KG1 (cell line): ENCODE measurements at regions not wholly inside any gene's neighbourhood (a gene's known extent, or its start where the extent isn't known, plus 50 kb on each side); places are given as distances from the start of the nearest gene placed in this dataset.
"Not testable (repeated sequence)": the region's sequence is repeated elsewhere in the genome, so short reads cannot be mapped to it uniquely, and the experiment has no call there.

Experiments
- DNase-seq: peaks from one replicate; lab custom pipeline; 2025; lab: John Stamatoyannopoulos, UW

DNA sequence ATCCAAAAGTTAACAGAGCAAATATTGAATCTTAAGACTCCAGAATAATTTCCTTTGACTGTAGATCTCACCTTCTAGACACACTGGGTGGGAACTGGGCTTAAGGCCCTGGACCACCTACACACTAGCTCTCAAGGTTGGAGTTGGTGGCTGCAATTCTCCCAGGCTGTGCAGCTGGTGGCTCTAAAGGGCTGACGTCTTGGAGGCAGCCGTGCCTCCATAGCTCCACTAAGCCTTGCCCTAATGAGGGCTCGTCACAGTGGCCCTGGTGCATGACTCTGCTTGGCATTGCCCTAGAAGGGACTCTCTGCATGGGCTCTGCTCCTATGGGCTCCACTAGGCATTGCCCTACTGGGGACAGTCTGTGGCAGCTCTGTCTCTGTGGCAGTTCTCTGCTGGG, 1005.2 kb downstream of the CCSER2 start:
- DNase-seq, result no peak

DNA sequence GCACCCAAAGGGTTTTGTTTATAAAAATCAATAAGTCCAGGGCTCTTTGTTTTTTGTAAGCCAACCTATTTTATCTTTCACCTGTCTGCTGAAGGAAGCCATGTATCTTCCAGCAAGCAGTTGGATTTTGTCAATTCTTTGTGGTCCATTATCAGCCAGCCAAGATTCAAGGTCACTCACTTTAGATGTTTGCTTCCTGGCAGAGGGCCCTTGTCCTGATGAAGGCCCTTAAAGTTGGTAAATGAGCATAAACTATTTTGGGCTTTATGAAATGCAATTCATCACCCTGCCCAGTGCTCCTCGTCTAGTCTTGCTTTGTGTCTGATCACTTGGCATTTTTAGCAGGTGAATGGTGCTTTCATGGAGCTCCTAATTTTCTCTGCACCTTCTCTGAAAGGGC, 1004.2 kb downstream of the GRID1 start:
- no peak for DNase-seq

DNA sequence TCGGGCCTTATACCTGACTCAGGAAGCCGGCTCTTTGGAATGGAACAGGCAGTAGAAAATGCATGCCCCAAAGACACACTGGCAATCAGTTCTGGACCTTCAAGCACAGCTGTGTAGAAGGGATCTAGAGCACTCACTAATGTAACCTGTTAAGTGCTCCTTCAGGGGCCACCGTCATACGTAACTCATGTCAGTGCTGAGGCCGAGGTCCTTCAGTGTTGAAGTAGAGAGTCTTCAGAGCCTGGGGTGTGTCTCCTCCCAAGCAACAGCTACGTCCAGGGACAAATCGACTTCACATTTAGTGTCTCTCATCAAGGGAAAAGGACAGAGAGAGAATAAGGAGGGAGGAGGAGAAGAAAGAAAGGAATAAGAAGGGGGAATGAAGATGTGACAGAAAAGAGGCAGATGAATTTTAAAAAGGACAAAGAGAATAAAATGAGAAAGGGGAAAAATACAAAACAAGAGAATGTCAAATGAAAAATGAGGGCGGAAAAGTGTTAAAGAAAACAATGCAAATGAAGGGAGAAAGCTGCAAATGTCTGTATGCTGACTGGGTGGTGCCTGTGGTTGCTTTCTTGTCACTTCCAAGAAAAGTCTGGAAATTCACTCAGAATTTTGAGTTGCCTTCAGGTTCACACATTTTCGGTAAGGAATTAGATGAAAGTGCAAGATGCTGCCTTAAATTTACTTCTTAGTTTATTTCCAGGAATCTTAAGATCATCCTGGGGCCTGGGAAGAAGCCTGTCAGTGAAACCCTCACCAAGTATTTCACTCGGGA, 989.4 kb downstream of the GRID1 start:
- no peak for DNase-seq

DNA sequence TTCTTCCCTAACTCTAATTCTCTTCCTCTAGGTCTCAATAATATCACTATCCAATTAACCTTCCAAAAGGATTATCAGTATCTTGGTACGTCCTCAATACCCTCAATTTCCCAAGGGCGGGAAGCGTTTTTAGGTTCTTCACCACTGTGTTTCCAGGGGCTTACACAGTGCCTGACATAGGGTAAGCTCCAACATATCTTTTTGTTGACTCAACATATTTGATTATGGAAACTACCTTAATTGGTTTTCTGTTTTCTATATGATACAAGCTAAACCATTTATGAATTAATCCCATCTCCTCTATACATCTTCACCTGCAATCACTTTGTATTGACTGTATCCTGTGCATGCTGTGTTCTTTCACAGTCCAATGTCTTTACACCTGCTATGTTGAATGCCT, 987.3 kb downstream of the GRID1 start:
- no peak for DNase-seq

DNA sequence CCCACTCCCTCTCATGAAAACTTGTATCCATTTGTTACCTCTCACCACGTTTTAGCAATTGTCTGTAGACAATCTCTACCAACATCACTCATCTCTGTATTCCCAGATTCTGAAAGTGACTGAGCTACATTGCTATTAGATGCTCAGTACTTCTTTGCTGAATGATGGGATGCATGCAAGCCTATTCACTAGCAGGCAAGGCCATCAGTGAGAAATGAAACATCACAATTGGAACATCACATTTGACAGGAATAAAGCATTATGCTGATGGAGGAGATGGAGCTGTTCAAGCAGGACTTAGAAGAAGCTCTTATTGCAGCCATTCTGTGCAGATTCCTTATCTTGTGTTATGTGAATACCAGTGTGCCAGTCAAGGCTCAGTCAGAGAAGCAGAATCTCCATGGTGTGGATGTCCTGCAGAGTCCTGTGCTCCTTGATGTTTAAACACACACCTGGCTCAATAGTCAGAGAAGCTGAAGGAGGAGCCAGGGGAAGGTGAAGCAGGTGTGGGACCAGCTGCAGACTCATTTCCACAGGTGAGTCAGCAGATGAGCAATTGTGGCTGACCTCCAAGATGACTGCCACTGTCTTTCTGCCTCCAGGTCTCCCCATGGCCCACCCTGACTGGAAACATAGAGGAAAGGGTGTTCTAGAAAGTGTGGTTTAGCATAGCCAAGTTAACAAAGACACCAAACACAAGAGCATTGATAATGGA, 965.5 kb downstream of the GRID1 start:
- no peak for DNase-seq

DNA sequence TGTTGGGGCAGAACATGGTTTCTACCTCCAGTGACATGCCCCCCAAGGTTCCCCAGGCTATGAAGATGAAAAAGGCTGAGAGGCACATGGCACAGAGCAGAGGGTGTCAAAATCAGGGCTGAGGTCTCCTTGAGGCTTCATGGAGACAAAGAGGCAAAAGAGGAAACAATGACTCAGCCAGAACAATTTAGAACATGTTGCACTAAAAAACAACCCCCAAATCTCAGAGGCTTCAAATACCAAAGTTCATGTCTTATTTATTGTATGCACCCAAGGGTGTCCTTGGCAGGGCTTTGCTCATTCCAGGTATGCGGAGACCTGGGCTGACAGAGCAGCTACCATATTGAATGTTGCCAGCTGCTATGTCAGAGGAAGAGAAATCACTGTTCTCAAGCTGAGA, 964.1 kb downstream of the GRID1 start:
- DNase-seq, result no peak

DNA sequence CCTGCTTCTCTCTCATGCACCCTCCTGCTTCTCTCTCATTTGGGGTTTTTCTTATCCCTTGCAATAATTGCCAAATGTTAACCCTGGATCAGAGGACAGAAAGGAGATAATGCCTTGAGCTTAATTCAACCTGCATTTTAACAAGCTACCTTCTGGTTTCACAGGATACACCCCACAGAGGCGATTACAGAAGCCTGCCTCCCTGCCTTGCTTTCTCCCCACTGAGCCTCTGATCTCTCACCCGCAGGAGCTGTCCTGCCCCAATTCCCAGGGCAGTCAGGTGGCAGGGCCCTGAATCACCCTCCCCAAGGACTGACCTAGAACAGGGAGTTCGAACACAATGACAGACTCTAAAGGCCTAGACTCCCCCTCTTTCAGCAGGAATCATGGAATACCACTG, 959.5 kb downstream of the GRID1 start:
- no peak for DNase-seq

DNA sequence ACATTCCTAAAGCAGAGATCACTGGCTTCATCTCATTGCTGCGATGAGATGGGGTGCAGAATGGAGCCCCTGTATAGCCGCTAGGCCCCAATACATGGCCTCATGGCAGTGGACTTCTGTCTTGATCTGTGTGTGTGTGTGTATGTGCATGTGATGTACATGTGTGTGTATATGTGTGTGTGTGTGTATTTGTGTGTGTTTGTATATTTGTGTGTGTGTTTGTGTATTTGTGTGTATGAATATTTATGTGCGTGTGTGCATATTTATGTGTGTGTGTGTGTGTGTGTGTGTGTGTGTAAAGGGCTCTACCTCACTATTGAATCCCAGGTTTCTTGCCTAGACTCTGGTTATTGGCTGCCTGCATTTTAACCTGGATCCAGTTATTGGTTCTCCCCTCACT, 958.2 kb downstream of the GRID1 start:
- DNase-seq, result no peak

DNA sequence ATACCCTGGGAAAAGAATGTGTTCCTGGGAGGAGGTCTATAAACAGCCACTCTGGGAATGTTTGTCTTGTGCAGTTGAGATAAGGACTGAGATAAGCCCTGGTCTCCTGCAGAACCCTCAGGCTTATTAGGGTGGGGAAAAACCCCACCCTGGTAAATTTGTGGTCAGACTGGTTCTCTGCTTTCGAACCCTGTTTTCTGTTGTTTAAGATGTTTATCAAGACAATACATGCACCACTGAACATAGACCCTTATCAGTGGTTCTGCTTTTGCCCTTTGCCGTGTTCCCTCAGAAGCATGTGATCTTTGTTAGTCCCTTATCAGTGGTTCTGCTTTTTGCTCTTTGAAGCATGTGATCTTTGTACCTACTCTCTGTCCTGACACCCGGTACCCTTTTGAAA, 956.0 kb downstream of the GRID1 start:
- DNase-seq, result not testable (repeated sequence)

DNA sequence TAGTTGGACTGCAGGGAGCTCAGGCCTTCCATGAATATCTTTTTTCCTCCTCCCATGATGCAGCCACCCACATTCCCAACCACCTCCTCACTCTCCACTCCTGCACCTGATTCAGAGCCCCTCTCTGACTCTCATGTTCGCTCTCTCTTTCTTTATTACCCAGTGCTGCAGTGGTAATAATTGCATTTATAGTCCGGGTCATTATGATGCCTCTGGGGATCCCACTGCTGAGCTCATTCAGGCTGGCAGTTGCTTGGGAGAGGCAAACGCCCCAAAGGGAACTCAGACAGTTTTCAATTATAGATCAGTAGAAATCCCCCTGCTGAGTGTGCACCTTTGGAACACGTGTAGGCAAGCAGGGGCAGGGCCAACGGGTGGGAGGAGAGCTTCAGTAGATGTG, 953.0 kb downstream of the GRID1 start:
- DNase-seq, result no peak

DNA sequence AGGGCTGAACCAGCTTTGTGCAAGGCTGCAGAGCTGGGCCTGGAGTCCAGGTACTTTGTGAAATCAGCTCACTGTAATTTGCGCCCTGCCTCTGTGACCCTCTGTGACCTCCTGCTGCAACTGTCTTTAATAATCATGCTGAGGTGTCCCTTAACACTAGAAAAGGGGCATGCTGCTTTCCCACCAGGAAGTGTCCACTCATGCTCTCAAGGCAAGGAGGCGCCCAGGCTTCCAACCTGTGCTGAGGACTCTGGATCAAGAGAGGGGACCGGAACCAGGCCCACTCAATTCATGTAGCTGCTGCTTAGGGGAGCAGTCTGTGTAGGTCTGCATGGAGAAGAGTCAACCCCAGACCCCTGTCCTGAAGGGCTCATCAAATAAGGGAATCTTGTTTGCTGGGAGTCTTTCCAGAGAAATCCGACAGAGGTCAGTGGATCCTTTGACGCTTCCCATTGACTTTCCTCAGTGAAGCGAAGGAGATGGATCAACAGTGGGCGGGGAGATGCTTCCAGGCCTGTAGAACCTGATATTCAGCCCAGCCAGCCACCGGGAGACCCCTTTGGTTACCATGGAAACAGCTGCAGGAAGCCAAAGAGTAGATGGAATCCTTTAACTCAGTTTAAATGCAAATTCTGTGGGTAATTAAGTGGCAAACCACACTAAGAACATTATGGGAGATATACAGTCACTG, 945.9 kb downstream of the GRID1 start:
- DNase-seq, result no peak

DNA sequence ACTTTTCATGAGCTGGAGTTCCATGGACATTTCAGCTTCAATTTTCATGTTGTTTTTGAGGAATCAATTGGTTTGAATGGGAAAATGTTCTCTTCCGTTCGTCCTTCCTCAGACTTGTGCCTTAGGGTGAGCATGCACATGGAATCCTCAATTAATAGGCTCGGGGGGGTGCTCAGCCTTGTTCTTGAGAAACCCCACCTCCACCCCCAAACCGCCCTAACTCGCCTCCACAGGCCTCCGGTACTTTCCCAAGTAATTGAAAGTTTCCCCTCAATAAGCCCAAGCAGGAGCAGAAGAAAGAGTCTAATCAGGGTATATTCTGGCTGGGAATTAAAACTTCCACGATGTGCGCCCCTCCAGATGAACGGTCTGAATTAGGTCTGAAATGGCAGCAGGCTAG, 945.2 kb downstream of the GRID1 start:
- DNase-seq, result no peak

DNA sequence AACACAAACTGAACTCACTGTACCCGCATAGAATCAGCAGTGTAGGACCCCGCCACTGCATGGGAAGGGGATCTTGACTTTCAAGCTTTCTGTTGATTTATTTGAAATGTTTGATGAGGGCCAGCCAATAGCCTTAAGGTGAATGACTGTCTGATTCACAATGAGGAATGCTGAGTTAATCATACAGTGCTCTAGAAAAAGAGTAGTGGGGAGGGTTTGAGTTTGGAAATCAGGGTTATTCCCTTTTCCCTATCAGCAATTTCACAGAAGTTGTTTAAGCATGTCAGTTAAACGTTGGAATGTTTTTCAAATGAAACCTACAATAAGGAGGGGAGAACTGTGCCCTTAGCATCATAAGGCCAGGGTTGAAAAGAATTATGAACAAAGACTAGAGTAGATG, 937.5 kb downstream of the GRID1 start:
- DNase-seq, result no peak

DNA sequence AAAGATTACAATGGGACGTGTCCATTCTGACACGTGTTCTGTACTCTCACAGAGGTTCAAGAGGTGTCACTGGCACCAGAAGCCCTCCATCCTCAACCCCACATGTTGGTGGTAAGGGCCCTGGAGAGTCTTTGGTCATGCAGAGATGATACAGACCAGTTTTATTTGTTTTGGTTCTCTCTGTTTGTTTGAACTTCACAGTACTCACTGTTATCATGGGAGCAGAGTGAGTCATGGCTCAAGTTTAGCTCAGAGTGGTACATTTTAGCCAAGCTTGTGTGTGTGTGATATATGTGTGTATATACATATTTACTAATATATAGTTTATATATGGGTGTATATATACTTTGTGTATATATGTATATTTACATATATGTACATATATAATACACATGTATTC, 935.6 kb downstream of the GRID1 start:
- no peak for DNase-seq

DNA sequence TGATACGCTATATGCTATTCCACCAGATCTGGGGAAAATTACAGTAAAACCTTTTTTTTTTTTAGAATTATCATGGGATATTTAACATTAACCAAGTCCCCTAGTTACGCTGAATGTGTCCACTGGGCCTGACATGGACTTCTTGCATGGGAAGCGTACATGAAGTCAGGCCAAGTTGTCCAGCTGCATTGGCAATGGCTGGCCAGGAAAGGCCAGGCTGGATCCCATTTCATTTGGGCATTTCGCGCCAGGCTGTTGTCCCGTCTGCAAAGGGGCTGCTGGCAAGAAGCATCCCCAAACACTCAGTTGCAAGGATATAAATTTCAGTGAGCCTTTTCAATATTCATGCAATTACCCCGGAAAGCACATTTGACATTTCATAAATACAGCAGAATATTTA, 933.3 kb downstream of the GRID1 start:
- no peak for DNase-seq

DNA sequence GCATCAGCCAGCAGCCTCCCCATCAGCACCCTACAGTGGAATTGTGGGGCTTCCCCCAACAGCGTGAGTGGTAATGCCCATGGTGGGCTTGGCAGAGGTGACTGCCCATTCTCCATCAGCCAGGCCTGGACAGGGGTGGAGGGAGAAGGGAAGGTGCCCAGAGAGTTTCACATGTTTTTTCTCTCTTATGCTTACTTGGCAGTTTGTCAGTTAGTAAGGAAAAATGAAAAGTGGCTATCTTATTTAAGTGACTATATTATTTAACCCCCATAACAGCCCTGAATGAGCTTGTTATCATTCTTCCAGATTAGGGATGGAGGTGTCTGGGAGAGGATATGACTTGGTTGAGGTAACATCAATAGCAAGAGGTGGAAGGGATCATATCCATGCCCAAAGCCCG, 921.7 kb downstream of the GRID1 start:
- DNase-seq, result no peak

DNA sequence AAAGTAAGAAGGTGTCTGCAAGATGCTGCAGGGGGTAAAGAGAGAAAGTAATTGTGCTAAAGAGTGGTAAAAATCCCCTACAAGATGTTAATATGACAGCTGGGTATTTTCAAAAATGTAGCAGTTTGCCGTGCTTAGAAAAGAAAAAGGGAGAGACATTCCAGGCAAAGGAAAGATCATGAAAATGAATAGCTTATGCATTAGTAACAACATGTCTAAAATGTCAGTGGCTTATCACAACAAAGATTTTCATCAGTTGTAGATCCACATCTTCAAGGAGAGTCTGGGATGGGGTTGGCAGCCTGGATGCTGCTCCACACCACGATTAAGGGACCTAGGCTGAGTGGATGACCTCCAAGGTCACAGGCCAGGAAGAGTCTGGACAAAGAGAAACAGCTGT, 920.9 kb downstream of the GRID1 start:
- no peak for DNase-seq

DNA sequence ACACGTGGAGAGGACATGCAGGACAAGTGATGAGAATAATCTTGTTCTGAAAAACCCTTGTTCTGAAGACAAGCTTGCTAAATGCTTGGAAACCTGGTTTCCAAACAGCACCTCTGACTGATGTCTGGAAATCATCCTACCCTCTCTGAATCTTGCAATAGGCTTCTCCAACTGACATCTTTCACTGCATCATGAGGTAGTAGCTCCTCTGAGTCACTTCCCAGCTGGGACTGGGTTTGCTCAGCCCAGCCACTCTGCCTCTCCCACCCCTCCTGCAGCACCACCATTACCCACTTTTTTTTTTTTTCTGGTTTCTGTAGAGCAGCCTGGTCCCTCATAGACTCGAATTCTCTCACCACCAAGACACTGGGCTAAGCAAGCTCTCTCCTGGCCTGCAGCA, 919.8 kb downstream of the GRID1 start:
- DNase-seq, result no peak

DNA sequence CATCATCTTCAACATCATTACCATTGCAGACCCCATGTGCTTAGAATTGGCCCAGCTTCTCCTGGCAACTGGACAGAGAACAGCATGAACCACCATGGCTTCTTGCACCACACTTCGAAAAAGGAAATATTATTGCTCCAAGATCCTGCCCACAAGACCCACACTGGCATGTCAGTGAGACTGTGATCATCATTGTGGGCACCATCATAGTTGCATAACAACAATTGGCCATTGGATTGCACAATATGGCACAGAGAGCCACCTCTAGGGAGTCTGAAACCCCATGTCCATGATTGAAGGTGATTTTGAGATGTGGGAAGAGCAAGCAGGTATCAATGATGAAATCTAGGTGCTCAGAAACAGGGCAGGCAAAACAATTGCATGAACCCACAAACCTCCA, 918.9 kb downstream of the GRID1 start:
- DNase-seq, result no peak

DNA sequence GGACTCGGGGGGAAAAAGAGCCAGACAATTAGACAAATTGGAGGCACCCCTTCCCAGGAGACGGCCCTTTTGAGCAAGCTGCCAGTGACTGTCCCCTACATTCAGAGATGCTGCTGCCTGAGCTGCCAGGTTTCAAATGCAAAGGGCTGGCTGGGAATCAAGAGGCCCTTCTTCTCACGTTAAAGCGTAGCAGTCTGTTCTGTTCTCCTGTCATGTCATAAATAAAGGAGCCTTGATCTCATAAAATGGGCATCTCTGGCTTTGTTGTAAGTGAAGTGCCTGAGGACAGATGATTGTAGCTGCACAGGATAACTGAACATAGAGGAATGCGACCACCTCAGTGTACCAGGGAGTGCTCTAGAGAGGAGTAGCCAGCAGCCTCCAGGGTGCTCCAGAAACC, 917.9 kb downstream of the GRID1 start:
- DNase-seq, result no peak

DNA sequence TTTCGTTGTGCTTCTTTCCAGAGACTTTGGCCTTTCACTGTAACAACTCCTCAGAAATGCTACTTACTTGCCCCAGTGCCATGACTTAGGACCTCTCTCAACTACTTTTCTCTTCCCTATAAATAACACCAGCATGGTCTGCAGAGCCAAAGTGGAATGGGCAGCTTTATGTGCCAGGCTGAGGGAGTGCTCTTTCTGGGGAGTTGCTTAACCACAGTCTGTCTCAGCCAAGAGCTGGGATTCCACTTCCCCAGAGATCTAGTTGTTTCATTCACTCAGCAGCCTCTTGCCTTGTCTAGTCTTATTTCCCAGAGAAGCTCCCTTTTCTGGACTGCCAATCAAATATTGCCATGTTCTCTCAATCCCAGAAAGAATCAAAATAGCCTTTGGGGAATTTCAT, 912.2 kb downstream of the GRID1 start:
- no peak for DNase-seq

DNA sequence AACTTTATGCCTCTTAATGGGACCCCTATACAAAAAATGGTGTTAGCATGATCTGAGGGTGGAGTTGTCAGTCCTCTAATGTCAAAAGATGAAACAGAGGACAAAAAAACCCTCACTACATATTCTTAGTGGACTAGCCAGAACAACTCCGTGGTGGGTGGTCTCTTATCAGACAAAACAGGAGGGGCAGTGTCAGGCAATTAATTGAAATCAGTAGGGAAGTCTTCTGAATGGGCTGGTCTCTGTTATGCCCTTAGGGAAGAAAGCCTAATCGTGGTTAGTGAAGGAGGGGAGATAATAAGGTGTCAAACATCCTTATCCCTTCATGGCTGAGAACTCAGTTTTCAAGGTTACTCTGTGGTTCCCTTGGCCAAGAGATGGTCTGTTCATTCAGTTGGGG, 909.4 kb downstream of the GRID1 start:
- DNase-seq, result no peak

DNA sequence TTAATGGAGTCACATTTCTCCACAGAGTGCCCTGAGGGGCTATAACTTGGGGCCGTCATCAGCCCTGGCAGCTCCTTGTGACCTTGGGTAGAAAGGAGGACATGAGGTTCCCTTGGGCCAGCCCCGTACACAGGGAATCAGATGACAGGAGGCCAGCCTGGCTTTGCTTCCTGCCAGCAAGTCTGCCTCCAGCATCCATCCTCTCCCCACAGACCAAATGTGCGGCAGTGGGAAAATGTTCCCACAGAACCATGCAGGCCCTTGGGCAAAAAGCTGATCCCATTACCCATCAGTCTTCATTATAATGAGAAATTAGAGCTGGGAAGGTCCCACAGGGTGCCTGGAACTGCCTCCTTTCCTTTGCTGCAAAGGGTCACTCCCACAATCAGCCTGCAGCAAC, 908.3 kb downstream of the GRID1 start:
- no peak for DNase-seq
